ENCODE measurements at regions not wholly inside any gene's neighbourhood (a gene's known extent, or its start where the extent isn't known, plus 50 kb on each side); places are given as distances from the start of the nearest gene placed in this dataset.

GRCh38 chr12:93157279-93157678, 220.4 kb upstream of the NUDT4 start:
- no peak for DNase-seq

DNA sequence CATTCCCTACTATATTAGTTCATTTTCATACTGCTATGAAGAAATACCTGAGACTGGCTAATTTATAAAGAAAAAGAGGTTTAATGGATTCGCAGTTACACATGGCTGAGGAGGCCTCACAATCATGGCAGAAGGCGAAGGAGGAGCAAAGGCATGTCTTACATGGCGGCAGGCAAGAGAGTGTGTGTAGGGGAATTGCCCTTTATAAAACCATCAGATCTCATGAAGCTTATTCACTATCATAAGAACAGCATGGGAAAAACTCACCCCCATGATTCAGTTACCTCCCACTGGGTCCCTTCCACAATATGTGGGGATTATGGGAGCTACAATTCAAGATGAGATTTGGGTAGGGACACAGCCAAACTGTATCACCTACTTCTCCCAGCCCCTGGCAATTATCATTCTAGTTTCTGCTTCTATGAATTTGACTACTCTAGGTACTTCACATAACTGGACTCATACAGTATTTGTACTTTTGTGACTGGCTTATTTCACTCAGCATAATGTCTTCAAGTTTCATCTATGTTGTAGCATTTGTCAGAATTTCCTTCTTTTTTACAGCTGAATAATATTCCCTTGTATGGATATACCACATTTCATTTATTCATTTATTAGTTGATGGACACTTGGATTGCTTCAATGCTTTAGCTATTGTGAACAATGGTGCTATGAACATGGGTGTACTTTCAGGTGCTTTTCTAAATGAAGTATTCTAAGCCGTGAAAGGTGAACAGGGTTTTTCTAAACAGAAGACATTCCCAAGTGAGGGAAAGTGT, 219.5 kb upstream of the NUDT4 start:
- DNase-seq = no peak

DNA sequence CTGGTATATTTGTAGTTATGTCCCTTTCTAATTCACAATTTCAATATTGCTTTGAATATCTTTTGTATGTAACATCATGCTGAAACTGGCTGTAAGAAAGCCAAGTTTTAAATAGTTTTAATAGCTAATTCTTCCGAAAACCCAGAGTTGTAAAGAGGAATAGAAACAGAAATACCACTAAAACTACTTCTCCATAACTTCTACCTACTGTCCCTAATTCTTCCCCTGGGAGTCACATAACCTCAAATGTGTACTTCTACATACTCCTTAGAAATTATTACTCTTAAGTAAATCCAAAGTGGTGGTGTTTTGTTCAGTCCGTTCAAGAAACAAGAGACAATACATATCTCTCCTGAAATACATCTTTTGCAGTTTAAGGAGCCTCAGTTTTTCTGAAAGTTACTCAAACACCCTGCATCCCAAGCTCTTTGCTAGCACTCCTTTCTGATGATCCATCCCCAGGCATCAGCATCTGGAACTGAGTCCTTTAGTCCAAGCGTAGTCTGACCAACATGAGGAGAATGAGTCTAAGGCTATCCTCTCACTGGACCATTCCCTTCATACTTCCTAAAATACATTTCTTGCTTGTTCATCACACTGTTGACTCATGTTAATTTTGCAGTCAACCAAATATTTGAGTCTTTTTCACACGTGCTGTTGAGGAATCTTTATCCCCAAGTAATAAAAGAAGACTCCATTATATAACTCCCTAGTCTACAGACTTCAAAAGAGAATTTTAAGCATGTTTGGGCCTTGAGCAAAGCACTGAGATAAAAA, 214.3 kb upstream of the NUDT4 start:
- DNase-seq = no peak

GRCh38 chr12:93164103-93164880, 213.4 kb upstream of the NUDT4 start:
- no peak for DNase-seq

DNA sequence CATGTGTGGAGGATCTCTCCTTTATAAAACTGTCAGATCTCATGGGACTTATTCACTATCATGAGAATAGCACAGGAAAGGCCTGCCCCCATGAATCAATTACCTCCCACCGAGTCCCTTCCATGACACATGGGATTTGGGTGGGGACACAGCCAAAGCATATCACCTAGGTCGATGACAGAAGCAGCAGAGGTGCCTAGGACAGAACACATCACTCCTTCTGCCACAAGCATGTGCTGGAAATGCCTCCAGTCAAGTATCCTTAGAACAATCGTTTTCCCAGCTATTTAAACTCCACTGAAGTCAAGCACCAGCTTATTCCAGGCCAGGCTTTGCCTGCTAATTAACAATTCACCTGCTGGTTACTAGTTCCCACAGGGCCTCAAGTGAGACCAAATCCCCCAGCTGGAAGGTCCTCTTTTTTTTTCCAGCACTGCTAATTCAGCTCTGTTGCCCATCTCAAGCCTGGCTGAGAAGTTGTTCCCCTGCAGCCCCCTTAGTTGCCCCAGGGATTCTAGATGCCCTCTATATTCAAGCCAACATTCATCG, 212.3 kb upstream of the NUDT4 start:
- DNase-seq = no peak

DNA sequence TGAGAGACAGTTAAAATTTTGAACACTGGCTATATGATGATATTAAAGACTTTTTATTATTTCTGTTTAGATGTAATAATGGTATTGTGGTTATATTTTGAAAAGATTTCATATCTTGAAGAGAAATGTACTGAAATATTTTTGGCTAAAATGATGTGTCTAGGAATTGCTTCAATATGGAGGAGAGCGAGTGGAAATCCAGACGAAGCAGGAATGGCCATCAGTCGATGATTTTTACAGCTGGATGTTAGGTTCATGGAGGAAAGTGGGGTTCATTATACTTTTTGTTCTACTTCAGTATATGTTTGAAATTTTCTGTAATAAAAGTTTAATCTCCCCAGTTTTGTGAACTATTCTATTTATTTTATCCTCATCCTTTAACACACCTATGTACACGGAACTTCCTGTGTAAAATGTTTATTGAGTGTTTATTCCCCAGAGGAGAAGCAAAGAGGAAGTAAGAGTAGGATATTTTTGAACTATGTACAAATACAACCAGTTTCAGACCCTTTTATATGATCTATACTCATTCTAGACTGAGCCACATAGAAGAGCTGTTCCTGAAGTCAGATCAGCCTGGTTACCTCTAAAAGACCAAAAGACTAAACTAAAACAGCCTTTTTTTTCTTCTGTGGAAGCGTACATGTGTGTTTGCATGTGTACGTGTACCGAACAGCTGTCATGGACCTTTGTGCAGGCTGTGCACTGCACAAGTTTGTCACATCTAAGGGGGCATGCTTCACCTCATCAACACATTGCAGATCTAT, 211.0 kb upstream of the NUDT4 start:
- DNase-seq = no peak

GRCh38 chr12:93167331-93167730, 210.4 kb upstream of the NUDT4 start:
- no peak for DNase-seq

- no peak for DNase-seq
These were observed 209.8 kb upstream of the NUDT4 start for GRCh38 chr12:93167841-93168492.

GRCh38 chr12:93168751-93169150, 209.0 kb upstream of the NUDT4 start:
- DNase-seq = no peak

- no peak for DNase-seq
These were observed 208.2 kb upstream of the NUDT4 start for GRCh38 chr12:93169536-93169935.

GRCh38 chr12:93170928-93171327, 206.8 kb upstream of the NUDT4 start:
- no peak for DNase-seq

GRCh38 chr12:93173178-93173957, 204.4 kb upstream of the NUDT4 start:
- DNase-seq = no peak

- DNase-seq = no peak
These were observed 203.7 kb upstream of the NUDT4 start for GRCh38 chr12:93174048-93174447.

DNA sequence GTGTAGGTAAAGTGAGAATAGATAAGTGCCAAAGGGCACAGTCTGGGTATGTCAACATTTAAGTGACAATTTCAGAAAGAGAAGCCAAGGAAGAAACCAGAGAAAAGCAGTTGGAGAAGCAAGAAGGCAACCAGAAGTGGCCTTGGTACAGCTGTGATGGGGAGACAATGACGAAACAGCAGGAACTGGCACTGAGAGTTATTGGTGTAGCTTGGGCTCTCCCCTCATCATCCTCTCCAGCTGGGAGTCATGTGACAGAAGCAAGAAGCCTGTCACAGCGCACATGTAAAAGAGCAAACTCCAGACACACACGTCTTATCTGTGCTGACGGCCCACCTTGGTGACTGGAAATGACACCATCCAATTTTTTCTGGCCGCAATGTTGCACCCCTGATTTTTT, 203.3 kb upstream of the NUDT4 start:
- DNase-seq = no peak

GRCh38 chr12:93176165-93176564, 201.6 kb upstream of the NUDT4 start:
- DNase-seq = no peak

- DNase-seq = no peak
These were observed 201.1 kb upstream of the NUDT4 start for GRCh38 chr12:93176610-93177126.

- no peak for DNase-seq
These were observed 200.2 kb upstream of the NUDT4 start for GRCh38 chr12:93177208-93178153.

GRCh38 chr12:93178154-93178878, 199.4 kb upstream of the NUDT4 start:
- no peak for DNase-seq

- no peak for DNase-seq
These were observed 197.9 kb upstream of the NUDT4 start for GRCh38 chr12:93179792-93180191.

All from activated effector memory CD4-positive, alpha-beta T cell treated with Interleukin-2 at 50 U/mL for 16 hours (primary cell).